HG02798 (cell line): ENCODE measurements at regions not wholly inside any gene's neighbourhood (a gene's known extent, or its start where the extent isn't known, plus 50 kb on each side); places are given as distances from the start of the nearest gene placed in this dataset.

Experiments
- ATAC-seq: cut with Tn5 transposase; IDR thresholded peaks from one replicate; pipeline ENCODE4 v1.9.1; 2021; ENCODE audit warnings: mild to moderate bottlenecking; ENCODE audit not compliant: unreplicated experiment, poor library complexity

- no peak for ATAC-seq
These were observed 202.4 kb downstream of the SAMD5 start for GRCh38 chr6:147710890-147711289.

GRCh38 chr6:147711476-147711875 is 203.0 kb downstream of the SAMD5 start:
- no peak for ATAC-seq

GRCh38 chr6:147712841-147713240 is 204.4 kb downstream of the SAMD5 start:
- no peak for ATAC-seq

DNA sequence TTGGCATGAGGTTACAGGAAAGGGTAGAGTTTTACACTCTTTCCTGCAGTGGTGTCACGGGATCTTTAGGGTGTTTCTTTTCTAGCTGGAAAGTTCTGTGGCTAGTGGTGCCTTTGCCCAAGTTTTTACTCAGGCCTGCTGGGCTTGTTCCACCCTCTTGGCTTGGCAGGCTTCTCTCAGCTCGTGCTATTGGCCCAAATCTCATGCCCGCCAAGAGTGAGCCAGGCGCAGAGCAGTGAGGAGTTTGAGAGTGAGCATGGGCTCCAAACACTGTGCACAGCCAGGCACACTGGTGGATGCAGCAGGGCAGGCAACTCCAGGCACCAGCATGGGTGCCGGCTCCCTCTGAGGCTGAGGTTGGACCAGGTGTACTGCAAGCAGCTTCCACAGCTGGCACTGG is 206.5 kb downstream of the SAMD5 start:
- no peak for ATAC-seq

- no peak for ATAC-seq
These were observed 207.9 kb downstream of the SAMD5 start for GRCh38 chr6:147716434-147716833.

- ATAC-seq: no peak
These were observed 209.5 kb downstream of the SAMD5 start for GRCh38 chr6:147717991-147718390.

- ATAC-seq: no peak
These were observed 213.7 kb downstream of the SAMD5 start for GRCh38 chr6:147722158-147722557.

DNA sequence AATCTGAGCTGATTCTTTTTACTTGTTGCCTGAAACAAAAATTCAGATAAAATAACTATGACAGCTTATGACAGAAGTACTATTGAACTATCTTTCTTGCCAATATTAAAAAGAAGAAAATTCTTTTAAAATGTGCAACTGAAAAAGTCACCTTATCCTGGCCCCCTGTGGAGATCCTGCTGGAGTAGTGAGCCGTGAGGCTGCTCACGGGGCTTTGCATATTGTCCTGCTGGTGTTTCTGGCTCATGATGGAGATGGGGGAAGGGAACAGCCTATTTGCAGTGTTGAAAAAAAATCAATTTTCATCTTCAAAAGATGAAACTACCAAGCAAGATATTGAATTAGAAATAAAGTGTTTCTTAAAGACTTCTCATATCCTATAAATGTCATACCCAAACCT is 216.0 kb downstream of the SAMD5 start:
- ATAC-seq: no peak

- ATAC-seq: no peak
These were observed 217.9 kb downstream of the SAMD5 start for GRCh38 chr6:147726342-147726741.

DNA sequence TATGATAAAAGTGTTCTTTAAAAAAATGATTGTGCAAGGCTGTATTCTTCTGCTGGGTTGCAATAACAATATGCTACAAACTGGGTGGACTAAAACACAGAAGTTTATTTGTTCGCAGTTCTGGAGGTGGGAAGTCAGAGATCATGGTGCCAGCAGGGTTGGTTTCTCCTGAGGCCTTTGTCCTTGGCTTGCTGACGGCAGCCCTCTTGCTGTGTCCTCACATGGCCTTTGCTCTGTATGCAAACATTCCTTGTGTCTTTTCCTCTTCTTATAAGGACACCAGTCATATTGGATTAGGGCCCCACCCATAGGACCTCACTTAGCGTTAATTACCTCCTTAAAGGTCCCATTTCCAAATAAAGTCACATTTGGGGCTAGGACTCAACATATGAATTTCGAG is 220.4 kb downstream of the SAMD5 start:
- ATAC-seq: no peak

DNA sequence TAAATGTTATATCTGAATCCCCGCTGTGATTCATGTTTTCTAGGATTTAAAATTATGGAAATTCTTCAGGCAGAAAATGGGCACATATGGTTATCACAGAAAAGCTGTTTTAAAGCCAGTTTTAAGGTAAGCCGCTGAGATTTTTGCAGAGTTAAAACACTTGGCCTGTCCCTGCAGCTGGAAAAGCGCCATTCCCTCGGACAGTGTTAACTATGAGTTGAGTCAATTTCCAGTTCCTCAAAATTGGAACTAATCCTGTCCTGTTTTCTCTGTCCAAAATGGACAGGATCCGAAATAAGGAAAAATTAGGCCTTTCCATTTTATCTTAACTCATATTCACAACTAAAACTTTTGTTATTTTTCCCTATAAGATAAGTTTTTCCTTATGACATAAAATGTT is 225.2 kb downstream of the SAMD5 start:
- no peak for ATAC-seq

- ATAC-seq: no peak
These were observed 225.7 kb downstream of the SAMD5 start for GRCh38 chr6:147734151-147734550.

- ATAC-seq: no peak
These were observed 227.4 kb downstream of the SAMD5 start for GRCh38 chr6:147735924-147736323.

DNA sequence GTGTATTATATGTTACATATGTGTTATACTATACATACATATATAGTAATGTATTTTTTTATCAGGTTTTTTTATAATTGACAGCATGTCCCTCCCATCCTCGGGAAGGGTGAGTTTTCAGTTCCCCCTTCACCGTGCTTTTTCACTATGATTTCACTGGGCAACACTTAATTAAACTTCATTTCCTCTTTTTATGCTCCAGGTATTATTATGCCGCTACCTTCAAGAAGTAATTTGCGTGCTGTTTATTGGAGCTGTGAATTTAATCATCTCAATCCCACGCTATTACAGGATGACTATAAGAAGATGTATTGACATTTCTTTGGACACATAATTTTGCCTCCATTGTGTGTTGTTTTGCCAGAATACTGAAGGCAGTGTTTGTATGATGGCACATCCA is 228.6 kb downstream of the SAMD5 start:
- no peak for ATAC-seq

- ATAC-seq: no peak
These were observed 229.6 kb downstream of the SAMD5 start for GRCh38 chr6:147738099-147738498.

- ATAC-seq: no peak
These were observed 230.1 kb downstream of the SAMD5 start for GRCh38 chr6:147738516-147739162.

DNA sequence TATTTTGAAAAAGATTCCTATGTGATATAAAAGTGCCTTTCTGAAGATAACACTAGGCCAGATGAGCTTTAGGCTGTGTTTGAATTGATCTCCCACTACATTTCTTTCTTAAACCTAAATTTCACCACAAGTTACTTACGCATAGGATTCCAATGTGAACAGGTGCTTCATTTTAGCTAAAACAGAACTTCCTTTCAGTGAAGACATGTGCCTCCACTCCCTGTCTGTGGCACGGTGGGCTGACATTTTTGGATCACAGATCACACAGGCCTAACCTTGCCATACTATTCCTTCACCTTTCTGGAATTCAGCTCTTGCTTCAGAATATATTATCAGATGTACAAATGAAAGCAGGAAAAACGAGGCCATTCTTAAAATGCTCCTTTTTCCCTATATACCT is 231.8 kb downstream of the SAMD5 start:
- no peak for ATAC-seq

DNA sequence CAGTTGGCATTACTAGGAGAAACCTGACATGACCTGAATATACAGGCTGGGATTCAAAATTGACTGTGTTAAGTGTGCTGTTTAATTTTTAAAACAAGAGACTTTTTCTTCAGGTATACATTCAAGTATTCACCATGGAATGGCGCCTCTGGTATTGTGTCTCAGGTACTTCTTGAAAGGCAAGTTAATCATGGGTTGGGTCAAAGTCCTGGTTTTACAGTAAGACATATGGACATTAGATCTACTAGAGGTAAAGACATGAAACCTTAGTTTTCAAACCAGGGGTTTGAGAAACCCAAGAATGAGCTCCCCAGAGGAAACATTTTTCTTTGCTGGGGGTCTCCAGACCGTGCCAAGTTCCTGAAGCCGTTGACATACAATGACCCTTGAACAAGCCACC is 232.4 kb downstream of the SAMD5 start:
- ATAC-seq: no peak

DNA sequence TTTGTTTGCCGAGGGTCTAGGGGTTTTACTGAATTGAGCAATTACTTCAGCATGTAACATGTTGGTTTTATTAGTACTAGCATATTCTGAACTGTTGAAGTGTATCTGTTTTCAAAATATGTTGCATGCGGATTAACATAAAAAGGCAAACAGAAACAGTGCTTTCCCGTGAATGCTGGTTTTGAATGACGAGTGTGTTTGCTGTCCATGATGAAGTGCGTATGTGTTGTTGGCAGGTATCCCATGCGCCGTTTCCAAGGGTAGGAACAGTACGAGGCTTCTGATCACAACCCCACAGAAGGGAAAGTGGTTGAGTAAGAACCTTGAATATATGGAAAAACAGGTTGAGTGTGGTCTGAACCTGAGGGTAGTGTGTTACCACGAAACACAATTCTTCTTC is 232.9 kb downstream of the SAMD5 start:
- ATAC-seq: no peak

DNA sequence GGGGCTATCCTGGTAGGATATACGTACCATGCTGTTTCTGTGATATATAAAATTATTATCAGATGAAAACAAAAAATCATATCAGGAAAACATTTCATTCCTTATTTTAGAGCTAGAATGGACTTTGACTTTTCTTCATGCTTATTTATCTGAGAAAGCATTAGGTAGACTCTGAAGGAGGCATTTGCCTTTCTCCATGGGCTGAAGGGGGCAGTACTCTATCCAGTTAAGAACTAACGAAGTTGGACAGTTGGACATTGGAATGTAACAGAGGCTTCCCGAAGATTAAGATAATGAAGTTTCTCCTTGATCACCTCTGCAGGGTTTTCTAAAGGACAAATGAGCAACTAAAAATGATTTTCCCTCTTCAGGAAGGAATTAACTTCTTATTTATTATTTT is 233.9 kb downstream of the SAMD5 start:
- no peak for ATAC-seq

GRCh38 chr6:147744012-147744411 is 235.5 kb downstream of the SAMD5 start:
- ATAC-seq: no peak

- no peak for ATAC-seq
These were observed 240.8 kb downstream of the SAMD5 start for GRCh38 chr6:147749331-147749730.

DNA sequence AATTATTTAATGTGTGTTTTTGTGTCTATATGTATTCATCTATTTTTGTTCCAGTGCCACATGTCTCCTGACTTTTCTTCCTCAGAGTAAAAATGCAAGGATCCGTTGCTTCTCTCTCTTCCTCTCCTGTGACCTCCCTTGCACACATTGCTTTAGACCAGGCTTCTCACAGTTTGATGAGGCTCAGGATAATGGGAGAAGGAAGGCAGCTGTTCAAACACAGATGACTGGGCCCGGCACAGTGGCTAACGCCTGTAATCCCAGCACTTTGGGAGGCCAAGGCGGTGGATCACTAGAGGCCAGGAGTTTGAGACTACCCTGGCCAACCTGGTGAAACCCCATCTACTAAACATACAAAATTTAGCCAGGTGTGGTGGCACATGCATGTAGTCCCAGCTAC is 241.9 kb downstream of the SAMD5 start:
- no peak for ATAC-seq
